Naive thymus-derived CD8-positive, alpha-beta T cell (primary cell): ENCODE measurements at regions not wholly inside any gene's neighbourhood (a gene's known extent, or its start where the extent isn't known, plus 50 kb on each side); places are given as distances from the start of the nearest gene placed in this dataset.
A peak's percentile ranks its signal among the peaks of the same experiment; 100 is the strongest.

Experiments
- ATAC-seq, 2 donors: fragments of 150-1000 bp; cut with Tn5 transposase in 1 of 2; sonication (Bioruptor Pico), chemical (Tn5 transposase) in 1 of 2; 1 replicate in 1 of 2; 2 replicates in 1 of 2; pipeline ENCODE4 v1.10.0; 2021; ENCODE audit warnings: mild to moderate bottlenecking in 2 of 2, moderate library complexity in 2 of 2
- POLR2A ChIA-PET: fragments of 350-600 bp; sonication (Branson Sonifier 250); formaldehyde crosslinking; loops from one replicate; lab custom pipeline; 2021; ENCODE audit warnings: antibody characterized with exemption; lab: Charles Lee
- DNase-seq, 10 donors: peaks; one replicate each; pipeline versions ENCODE4 v3.0.0 to v3.0.0-alpha.2; 2020 to 2022
- H3K27ac Mint-ChIP-seq, 10 donors: one replicate each; pipeline ENCODE4 v1.8.0; 2020 to 2022; ENCODE audit warnings: mild to moderate bottlenecking in 10 of 10, mixed read lengths in 10 of 10, moderate library complexity in 4 of 10, inconsistent platforms in 1 of 10
- H3K27me3 Mint-ChIP-seq, 5 donors: one replicate each; pipeline ENCODE4 v1.8.0; 2021 to 2022; ENCODE audit warnings: mixed read lengths in 5 of 5
- H3K36me3 Mint-ChIP-seq, 3 donors: one replicate each; pipeline ENCODE4 v1.8.0; 2020 to 2022; ENCODE audit warnings: mixed read lengths in 3 of 3, mild to moderate bottlenecking in 2 of 3, inconsistent platforms in 1 of 3
- H3K4me1 Mint-ChIP-seq, 4 donors: one replicate each; pipeline ENCODE4 v1.8.0; 2021 to 2022; ENCODE audit warnings: mixed read lengths in 4 of 4
- H3K4me3 Mint-ChIP-seq, 10 donors: one replicate each; pipeline ENCODE4 v1.8.0; 2020 to 2022; ENCODE audit warnings: mild to moderate bottlenecking in 10 of 10, mixed read lengths in 10 of 10, moderate library complexity in 6 of 10, inconsistent platforms in 1 of 10
- H3K9me3 Mint-ChIP-seq, 9 donors: one replicate each; pipeline ENCODE4 v1.8.0; 2020 to 2022; ENCODE audit warnings: mixed read lengths in 9 of 9, mild to moderate bottlenecking in 3 of 9, inconsistent platforms in 1 of 9, moderate library complexity in 1 of 9

DNA sequence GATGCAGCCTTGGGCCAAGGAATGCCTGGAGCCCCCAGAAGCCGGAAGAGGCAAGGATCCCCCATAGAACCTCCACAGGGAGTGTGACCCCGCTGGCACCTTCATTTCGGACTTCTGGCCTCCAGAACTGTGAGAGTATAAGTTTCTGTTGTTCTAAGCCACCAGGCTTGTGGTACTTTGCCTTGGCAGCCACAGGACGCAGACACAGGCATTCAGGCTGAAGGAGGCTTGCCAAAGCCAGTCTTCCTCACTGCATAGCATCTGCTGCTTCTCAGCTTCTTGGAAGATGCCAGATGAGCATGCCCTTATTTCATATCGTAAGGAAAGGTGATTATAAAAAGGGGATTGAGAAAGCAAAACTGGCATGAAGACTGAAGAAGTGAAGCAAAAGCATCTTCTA, 61.1 kb upstream of the TAS2R1 start:
- ATAC-seq (no peak), DNase-seq (no peak)
- Mint-ChIP-seq H3K27me3 (peaks cover 0 to 4% (median 0%) of the 10 kb centered on the region in 5 donors), H3K36me3 (no peaks in the 10 kb centered on the region), H3K27ac (no peak overlapping the region), H3K4me3 (no peak overlapping the region), H3K4me1 (no peaks in the 10 kb centered on the region), H3K9me3 (peaks cover 0 to 9% (median 2%) of the 10 kb centered on the region in 9 donors)
- POLR2A ChIA-PET, result no interaction called here

DNA sequence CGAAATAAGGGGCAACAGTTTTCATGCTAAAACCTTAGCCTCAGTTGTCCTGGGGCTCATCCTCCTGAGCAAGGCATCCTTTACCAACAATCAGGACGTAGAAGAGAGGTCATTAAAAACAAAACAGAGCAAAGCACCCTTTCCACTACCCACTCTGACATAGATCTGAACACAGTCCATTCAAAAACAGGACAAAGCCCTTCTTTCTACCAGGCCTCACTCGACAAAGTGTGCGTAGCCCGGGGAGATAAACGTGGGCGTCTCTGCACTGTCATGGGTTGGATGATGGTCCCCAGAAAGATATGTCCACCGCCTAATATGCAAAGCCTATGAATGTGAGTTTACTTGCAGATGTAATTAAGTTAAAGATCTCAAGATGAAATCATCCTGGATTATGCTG, 60.6 kb upstream of the TAS2R1 start:
- H3K4me1 Mint-ChIP-seq, result no peaks in the 10 kb centered on the region
- POLR2A ChIA-PET, result no interaction called here
- no peak overlapping the region for H3K27ac Mint-ChIP-seq
- H3K27me3 Mint-ChIP-seq, result peaks cover 0 to 4% (median 0%) of the 10 kb centered on the region in 5 donors
- DNase-seq, result no peak
- ATAC-seq, result no peak
- H3K9me3 Mint-ChIP-seq, result peaks cover 0 to 11% (median 2%) of the 10 kb centered on the region in 9 donors
- H3K36me3 Mint-ChIP-seq, result no peaks in the 10 kb centered on the region
- H3K4me3 Mint-ChIP-seq, result no peak overlapping the region

DNA sequence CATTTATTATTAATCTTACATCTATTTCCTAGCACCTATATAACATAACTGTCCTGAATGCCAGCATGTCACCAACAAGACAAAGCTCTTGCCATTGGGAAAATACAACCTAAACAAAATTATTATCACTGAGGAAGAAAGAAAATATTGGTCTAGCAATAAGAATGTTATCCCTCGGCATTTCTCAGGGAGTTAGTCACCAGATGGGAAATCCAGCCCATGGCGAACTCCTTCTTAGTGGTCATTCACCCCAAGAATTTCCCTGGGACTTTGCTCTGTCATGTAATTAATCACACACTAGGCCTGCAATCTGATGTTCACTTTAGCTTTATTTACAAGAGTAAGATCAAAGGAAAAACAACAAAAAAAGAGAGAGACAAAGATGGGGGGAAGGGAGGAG, 56.1 kb upstream of the TAS2R1 start:
- H3K27ac Mint-ChIP-seq, result peak overlapping the region in 1 of 10 donors; percentile 24

DNA sequence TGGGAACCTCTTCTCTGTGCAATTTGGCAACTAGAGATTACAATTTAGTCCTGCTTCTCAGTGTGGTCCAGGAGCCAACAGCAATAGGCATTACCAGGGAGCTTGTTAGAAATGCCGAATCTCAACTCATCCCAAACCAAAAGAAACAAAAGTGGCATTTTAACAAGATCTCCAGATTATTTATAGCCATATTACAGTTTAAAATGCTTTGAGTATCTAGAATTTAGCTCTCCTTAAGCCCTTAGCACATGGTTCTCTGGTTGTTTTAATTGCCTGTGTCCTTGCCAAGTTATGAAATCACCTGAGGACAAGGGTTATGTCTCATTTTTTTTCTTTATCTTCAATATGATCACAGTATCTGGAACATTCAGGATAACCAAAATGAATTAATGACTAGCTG, 51.6 kb upstream of the TAS2R1 start:
- H3K27ac Mint-ChIP-seq, result no peak overlapping the region
- no peak overlapping the region for H3K4me3 Mint-ChIP-seq
- no peak for ATAC-seq

More for the DNA sequence above, 56.1 kb upstream of the TAS2R1 start:
- H3K4me3 Mint-ChIP-seq, result no peak overlapping the region
- H3K9me3 Mint-ChIP-seq, result peaks cover 0 to 11% (median 0%) of the 10 kb centered on the region in 9 donors
- H3K36me3 Mint-ChIP-seq, result no peaks in the 10 kb centered on the region
- ATAC-seq (no peak), DNase-seq (no peak)
- POLR2A ChIA-PET, result no interaction called here
- no peaks in the 10 kb centered on the region for H3K4me1 Mint-ChIP-seq
- H3K27me3 Mint-ChIP-seq, result peaks cover 0 to 4% (median 0%) of the 10 kb centered on the region in 5 donors

More for the DNA sequence above, 51.6 kb upstream of the TAS2R1 start:
- Mint-ChIP-seq H3K9me3 (peaks cover 0 to 20% (median 13%) of the 10 kb centered on the region in 9 donors), H3K27me3 (no peaks in the 10 kb centered on the region), H3K36me3 (peaks cover 0 to 3% (median 0%) of the 10 kb centered on the region in 3 donors), H3K4me1 (no peaks in the 10 kb centered on the region)
- POLR2A ChIA-PET, result no interaction called here
- no peak for DNase-seq
